ENCODE measurements at regions not wholly inside any gene's neighbourhood (a gene's known extent, or its start where the extent isn't known, plus 50 kb on each side); places are given as distances from the start of the nearest gene placed in this dataset.

DNA sequence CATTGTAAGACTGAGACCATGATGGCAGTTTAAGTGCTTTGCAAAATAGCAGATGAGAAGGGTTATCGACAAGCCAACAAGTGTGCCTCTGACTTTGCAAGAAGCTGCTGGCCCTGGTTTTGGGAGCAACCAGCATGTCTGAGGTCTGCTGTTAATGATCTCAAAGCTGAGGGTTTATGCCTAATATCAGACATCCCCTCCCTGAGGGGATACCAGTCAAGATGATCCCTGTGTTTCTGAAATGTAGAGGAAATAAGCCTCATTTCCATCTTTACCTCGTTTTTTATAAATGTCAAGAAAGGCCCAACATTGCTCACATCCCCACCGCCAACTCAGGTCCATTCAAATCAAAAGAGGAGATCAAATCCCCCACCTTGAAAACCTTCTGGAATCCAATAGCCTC is 120.6 kb downstream of the MYCN start:
- Histone ChIP-seq H3K27ac (no peak overlapping the region), H3K27me3 (replicated peaks in 1 of 7) (peaks cover 0 to 5% (median 0%) of the 10 kb centered on the region in 7 donors), H3K36me3 (no peaks in the 10 kb centered on the region), H3K4me3 (no peak overlapping the region), H3K4me1 (peaks cover 0 to 6% (median 2%) of the 10 kb centered on the region in 6 donors), H3K9me3 (peaks cover 2 to 34% (median 26%) of the 10 kb centered on the region in 8 donors)
- no peak for DNase-seq
- WGBS, 5 donors, result 78 to 94% (median 85%) methylated on average over 3 of the region's 3 CpGs
- no peak for TF ChIP-seq POLR2A (IDR thresholded peaks at IDR 0.05)
- TF ChIP-seq, protein P1, sequence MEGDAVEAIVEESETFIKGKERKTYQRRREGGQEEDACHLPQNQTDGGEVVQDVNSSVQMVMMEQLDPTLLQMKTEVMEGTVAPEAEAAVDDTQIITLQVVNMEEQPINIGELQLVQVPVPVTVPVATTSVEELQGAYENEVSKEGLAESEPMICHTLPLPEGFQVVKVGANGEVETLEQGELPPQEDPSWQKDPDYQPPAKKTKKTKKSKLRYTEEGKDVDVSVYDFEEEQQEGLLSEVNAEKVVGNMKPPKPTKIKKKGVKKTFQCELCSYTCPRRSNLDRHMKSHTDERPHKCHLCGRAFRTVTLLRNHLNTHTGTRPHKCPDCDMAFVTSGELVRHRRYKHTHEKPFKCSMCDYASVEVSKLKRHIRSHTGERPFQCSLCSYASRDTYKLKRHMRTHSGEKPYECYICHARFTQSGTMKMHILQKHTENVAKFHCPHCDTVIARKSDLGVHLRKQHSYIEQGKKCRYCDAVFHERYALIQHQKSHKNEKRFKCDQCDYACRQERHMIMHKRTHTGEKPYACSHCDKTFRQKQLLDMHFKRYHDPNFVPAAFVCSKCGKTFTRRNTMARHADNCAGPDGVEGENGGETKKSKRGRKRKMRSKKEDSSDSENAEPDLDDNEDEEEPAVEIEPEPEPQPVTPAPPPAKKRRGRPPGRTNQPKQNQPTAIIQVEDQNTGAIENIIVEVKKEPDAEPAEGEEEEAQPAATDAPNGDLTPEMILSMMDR (IDR thresholded peaks at IDR 0.05 in 8 of 11, conservative IDR thresholded peaks at IDR 0.05 in 3 of 11), result no peak
- TF ChIP-seq POLR2AphosphoS5 (IDR thresholded peaks at IDR 0.05), result no peak
- intact Hi-C loops (cut with DNase I; ENCODE audit: low total_unique reads), result no loop called here

DNA sequence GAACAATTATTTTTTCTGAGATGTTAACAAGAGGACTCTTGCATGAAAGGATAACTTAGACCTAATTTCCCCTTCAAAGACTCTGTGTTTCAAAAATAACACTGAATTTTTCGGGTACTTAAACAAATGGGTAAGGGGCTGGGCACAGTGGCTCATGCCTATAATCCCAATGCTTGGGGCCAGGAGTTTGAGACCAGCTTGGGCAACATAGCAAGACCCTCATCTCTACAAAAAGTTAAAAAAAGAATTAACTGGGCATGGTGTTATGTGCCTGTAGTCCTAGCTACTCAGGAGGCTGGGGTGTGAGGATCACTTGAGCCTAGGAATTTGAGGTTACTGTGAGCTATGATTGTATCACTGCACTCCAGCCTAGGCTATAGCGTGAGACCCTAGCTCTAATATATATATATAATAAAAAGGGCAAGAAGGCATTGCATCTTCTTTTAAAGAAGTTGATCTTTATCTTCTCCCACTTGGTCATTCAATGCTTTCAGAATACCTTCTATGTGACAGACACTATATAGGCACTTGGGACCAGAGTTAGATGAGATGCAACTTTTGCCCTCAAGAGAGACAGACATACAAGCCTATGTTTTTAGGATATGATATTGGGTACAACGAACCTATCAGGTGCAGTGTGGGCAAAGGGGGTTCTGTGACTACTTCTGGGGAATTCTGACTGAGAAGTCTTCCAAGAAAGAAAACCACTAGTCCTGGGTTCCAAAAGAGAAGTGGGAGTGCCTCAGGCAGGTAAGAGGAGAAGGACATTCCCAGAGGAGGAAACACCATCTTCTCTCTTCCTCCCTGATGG is 120.0 kb downstream of the MYCN start:
- DNase-seq, result no peak
- peaks cover 0 to 11% (median 2%) of the 10 kb centered on the region in 6 donors for H3K4me1 ChIP-seq
- no peak overlapping the region for H3K27ac ChIP-seq
- H3K4me3 ChIP-seq, result no peak overlapping the region
- 76 to 91% (median 81%) methylated on average over 3 of the region's 3 CpGs for WGBS, 5 donors
- intact Hi-C loops (cut with DNase I; ENCODE audit: low total_unique reads), result no loop called here
- H3K36me3 ChIP-seq, result no peaks in the 10 kb centered on the region
- peaks cover 0 to 5% (median 0%) of the 10 kb centered on the region in 7 donors for H3K27me3 ChIP-seq (replicated peaks in 1 of 7)
- TF ChIP-seq POLR2A (IDR thresholded peaks at IDR 0.05), result no peak
- TF ChIP-seq, protein P1 (IDR thresholded peaks at IDR 0.05 in 8 of 11, conservative IDR thresholded peaks at IDR 0.05 in 3 of 11), result no peak
- H3K9me3 ChIP-seq, result peaks cover 2 to 34% (median 26%) of the 10 kb centered on the region in 8 donors

DNA sequence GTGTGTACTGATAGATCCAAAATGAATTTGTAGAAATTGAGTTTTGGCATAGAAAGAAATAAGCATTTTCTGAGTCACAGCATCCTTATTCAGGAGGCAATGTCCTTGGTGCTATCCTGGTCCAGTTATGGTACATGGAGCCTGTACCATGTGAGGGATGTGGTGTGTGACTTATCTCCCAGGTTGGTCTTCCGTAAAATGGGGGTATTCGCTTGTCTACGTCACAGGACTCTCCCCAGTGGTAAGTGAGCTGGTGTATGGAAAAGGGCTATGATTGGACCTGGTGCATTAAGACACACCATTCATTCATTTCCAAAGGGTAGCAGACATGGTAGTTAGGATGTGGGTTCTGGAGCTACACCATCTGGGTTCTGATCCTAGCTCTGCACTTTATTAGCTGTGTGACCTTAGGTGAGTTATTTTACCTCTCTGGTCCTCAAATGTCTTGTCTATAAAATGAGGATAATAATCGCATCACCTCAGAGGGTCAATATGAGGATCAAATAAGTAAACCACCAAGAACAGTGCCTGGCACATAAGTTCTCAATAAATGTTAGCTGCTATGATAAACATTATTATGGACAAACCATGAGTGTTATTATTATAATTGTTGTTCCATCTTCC is 119.2 kb downstream of the MYCN start:
- TF ChIP-seq, protein P1 (IDR thresholded peaks at IDR 0.05 in 8 of 11, conservative IDR thresholded peaks at IDR 0.05 in 3 of 11), result no peak
- TF ChIP-seq POLR2A (IDR thresholded peaks at IDR 0.05) (no peak), POLR2AphosphoS5 (IDR thresholded peaks at IDR 0.05) (no peak)
- H3K27ac ChIP-seq, result no peak overlapping the region
- intact Hi-C loops (cut with DNase I; ENCODE audit: low total_unique reads), result no loop called here
- peaks cover 0 to 11% (median 2%) of the 10 kb centered on the region in 6 donors for H3K4me1 ChIP-seq
- H3K4me3 ChIP-seq, result no peak overlapping the region
- DNase-seq, result no peak
- peaks cover 2 to 31% (median 23%) of the 10 kb centered on the region in 8 donors for H3K9me3 ChIP-seq
- H3K36me3 ChIP-seq, result no peaks in the 10 kb centered on the region
- WGBS, 5 donors, result 92 to 99% (median 96%) methylated on average over 4 of the region's 4 CpGs
- peaks cover 0 to 5% (median 0%) of the 10 kb centered on the region in 7 donors for H3K27me3 ChIP-seq (replicated peaks in 1 of 7)

DNA sequence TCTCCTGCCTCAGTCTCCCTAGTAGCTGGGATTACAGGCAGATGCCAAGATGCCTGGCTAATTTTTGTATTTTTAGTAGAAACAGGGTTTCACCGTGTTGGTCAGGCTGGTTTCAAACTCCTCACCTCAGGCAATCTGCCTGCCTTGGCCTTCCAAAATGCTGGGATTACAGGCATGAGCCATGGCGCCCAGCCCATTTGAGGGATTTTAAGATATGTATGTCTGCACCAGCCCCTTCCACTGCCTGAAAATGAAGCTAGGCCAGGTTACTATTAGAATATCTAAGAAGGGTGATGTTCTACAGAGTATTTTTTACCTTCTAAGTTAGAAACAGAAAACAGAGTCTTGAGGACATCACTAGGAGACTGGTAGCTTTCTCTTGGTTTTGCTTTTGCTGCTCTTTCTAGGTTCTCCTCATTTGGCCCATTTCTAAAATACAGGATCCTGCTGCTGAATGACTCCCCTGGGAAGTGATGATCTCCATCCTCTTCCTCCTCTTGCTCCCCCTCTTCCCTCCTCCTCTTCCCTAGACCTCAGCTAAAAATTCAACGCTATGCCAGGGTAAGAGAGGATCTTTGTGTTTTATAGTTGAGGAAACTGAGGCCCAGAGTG is 118.5 kb downstream of the MYCN start:
- H3K9me3 ChIP-seq, result peaks cover 2 to 24% (median 17%) of the 10 kb centered on the region in 8 donors
- intact Hi-C loops (cut with DNase I; ENCODE audit: low total_unique reads), result no loop called here
- H3K4me3 ChIP-seq, result no peak overlapping the region
- 89 to 95% (median 92%) methylated on average over 3 of the region's 3 CpGs for WGBS, 5 donors
- DNase-seq, result no peak
- H3K27ac ChIP-seq, result no peak overlapping the region
- peaks cover 0 to 5% (median 0%) of the 10 kb centered on the region in 7 donors for H3K27me3 ChIP-seq (replicated peaks in 1 of 7)
- TF ChIP-seq, protein P1 (IDR thresholded peaks at IDR 0.05 in 8 of 11, conservative IDR thresholded peaks at IDR 0.05 in 3 of 11), result no peak
- TF ChIP-seq POLR2AphosphoS5 (IDR thresholded peaks at IDR 0.05) (no peak), POLR2A (IDR thresholded peaks at IDR 0.05) (no peak)
- no peaks in the 10 kb centered on the region for H3K36me3 ChIP-seq
- H3K4me1 ChIP-seq, result peaks cover 0 to 11% (median 2%) of the 10 kb centered on the region in 6 donors
